GM19324 (cell line): ENCODE measurements at regions not wholly inside any gene's neighbourhood (a gene's known extent, or its start where the extent isn't known, plus 50 kb on each side); places are given as distances from the start of the nearest gene placed in this dataset.

Experiments used
- ATAC-seq: cut with Tn5 transposase; IDR thresholded peaks from one replicate; pipeline ENCODE4 v1.9.1; 2021; ENCODE audit warnings: mild to moderate bottlenecking, moderate library complexity; ENCODE audit not compliant: unreplicated experiment, low FRiP score

- ATAC-seq: no peak
These were observed 94.3 kb downstream of the CEBPB start for GRCh38 chr20:50284811-50285375.

- no peak for ATAC-seq
These were observed 94.9 kb downstream of the CEBPB start for GRCh38 chr20:50285376-50286173.

GRCh38 chr20:50286174-50286511 is 95.5 kb downstream of the CEBPB start:
- ATAC-seq: no peak

- ATAC-seq: no peak
These were observed 96.0 kb downstream of the CEBPB start for GRCh38 chr20:50286609-50287008.

GRCh38 chr20:50287512-50287911 is 96.9 kb downstream of the CEBPB start:
- ATAC-seq: no peak

GRCh38 chr20:50288128-50288623 is 97.5 kb downstream of the CEBPB start:
- no peak for ATAC-seq

GRCh38 chr20:50289581-50289980 is 99.0 kb downstream of the CEBPB start:
- no peak for ATAC-seq

- no peak for ATAC-seq
These were observed 99.5 kb downstream of the CEBPB start for GRCh38 chr20:50290112-50290511.

GRCh38 chr20:50290808-50291207 is 100.2 kb downstream of the CEBPB start:
- ATAC-seq: no peak

- no peak for ATAC-seq
These were observed 100.8 kb downstream of the CEBPB start for GRCh38 chr20:50291254-50292078.

- no peak for ATAC-seq
These were observed 101.5 kb downstream of the CEBPB start for GRCh38 chr20:50292079-50292590.

- no peak for ATAC-seq
These were observed 102.1 kb downstream of the CEBPB start for GRCh38 chr20:50292591-50293283.

GRCh38 chr20:50293284-50294139 is 102.9 kb downstream of the CEBPB start:
- no peak for ATAC-seq

- no peak for ATAC-seq
These were observed 103.8 kb downstream of the CEBPB start for GRCh38 chr20:50294164-50295088.

- no peak for ATAC-seq
These were observed 104.7 kb downstream of the CEBPB start for GRCh38 chr20:50295345-50295744.

GRCh38 chr20:50295762-50296449 is 105.3 kb downstream of the CEBPB start:
- no peak for ATAC-seq

- ATAC-seq: no peak
These were observed 106.1 kb downstream of the CEBPB start for GRCh38 chr20:50296450-50297375.
